Cardiac muscle cell (in vitro differentiated cells and primary cell): ENCODE measurements at regions not wholly inside any gene's neighbourhood (a gene's known extent, or its start where the extent isn't known, plus 50 kb on each side); places are given as distances from the start of the nearest gene placed in this dataset.

Source experiments
- DNase-seq, 2 donors: peaks; one replicate each; pipeline versions ENCODE4 v3.0.0 to v3.0.0-alpha.2; 2010 to 2017; ENCODE audit warnings: low read depth in 1 of 2, low spot score in 1 of 2
- H3K27ac ChIP-seq: fragments of 200-600 bp; sonication (generic); 2 replicates; pipeline ENCODE4 v1.5.1; 2016
- H3K27me3 ChIP-seq: fragments of 200-600 bp; sonication (generic); 2 replicates; pipeline ENCODE4 v1.6.0; 2016; ENCODE audit warnings: control low read depth
- H3K36me3 ChIP-seq: fragments of 200-600 bp; sonication (generic); 2 replicates; pipeline ENCODE4 v1.5.1; 2016; ENCODE audit warnings: control low read depth
- H3K4me1 ChIP-seq: fragments of 200-600 bp; sonication (generic); 2 replicates; pipeline ENCODE4 v1.8.1; 2017; ENCODE audit warnings: low read depth, mild to moderate bottlenecking, mixed run types
- H3K4me3 ChIP-seq: fragments of 200-600 bp; sonication (generic); 2 replicates; pipeline ENCODE4 v1.5.1; 2016; ENCODE audit warnings: mild to moderate bottlenecking
- H3K9me3 ChIP-seq: fragments of 200-600 bp; sonication (generic); 2 replicates; pipeline ENCODE4 v1.5.1; 2017; ENCODE audit warnings: low read depth, mild to moderate bottlenecking, control low read depth
- TF ChIP-seq, protein P1 (sequence below): IDR thresholded peaks from 2 replicates; pipeline ENCODE4 v1.5.1; 2012; ENCODE audit warnings: low read depth, mild to moderate bottlenecking, low read length

- TF ChIP-seq, protein P1, sequence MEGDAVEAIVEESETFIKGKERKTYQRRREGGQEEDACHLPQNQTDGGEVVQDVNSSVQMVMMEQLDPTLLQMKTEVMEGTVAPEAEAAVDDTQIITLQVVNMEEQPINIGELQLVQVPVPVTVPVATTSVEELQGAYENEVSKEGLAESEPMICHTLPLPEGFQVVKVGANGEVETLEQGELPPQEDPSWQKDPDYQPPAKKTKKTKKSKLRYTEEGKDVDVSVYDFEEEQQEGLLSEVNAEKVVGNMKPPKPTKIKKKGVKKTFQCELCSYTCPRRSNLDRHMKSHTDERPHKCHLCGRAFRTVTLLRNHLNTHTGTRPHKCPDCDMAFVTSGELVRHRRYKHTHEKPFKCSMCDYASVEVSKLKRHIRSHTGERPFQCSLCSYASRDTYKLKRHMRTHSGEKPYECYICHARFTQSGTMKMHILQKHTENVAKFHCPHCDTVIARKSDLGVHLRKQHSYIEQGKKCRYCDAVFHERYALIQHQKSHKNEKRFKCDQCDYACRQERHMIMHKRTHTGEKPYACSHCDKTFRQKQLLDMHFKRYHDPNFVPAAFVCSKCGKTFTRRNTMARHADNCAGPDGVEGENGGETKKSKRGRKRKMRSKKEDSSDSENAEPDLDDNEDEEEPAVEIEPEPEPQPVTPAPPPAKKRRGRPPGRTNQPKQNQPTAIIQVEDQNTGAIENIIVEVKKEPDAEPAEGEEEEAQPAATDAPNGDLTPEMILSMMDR, result no peak
- no peaks in the 10 kb centered on the region for H3K9me3 ChIP-seq
- H3K27me3 ChIP-seq, result no peaks in the 10 kb centered on the region
- H3K36me3 ChIP-seq, result no peaks in the 10 kb centered on the region
- no peak overlapping the region for H3K27ac ChIP-seq
- no peak overlapping the region for H3K4me3 ChIP-seq
- no peak for DNase-seq
- H3K4me1 ChIP-seq, result no peaks in the 10 kb centered on the region
These were observed 630.7 kb upstream of the RORB start for GRCh38 chr9:73866451-73866850.

DNA sequence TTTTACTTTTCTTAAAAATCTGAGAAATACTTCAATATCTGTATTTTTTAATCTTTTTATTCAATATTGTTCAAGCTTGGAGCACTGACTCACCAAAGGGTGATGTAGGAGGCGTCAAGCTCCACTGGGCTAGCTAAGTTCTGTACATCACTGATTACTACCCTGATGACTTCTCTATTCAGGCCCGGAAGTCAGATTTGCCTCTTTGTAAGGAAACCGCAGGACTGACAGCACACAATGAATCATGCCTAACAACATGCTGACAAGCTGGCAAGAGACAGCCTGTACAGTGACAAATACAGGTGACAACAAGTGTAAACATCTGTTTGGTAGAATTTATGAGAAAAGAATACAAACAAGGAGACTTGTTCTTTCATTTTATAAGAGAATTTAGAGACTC lies 627.9 kb upstream of the RORB start:
- no peaks in the 10 kb centered on the region for H3K9me3 ChIP-seq
- H3K36me3 ChIP-seq, result no peaks in the 10 kb centered on the region
- H3K4me1 ChIP-seq, result no peaks in the 10 kb centered on the region
- H3K4me3 ChIP-seq, result no peak overlapping the region
- TF ChIP-seq, protein P1, result no peak
- H3K27me3 ChIP-seq, result no peaks in the 10 kb centered on the region
- peak in 1 of 2 donors; percentile 69 for DNase-seq
- no peak overlapping the region for H3K27ac ChIP-seq

DNA sequence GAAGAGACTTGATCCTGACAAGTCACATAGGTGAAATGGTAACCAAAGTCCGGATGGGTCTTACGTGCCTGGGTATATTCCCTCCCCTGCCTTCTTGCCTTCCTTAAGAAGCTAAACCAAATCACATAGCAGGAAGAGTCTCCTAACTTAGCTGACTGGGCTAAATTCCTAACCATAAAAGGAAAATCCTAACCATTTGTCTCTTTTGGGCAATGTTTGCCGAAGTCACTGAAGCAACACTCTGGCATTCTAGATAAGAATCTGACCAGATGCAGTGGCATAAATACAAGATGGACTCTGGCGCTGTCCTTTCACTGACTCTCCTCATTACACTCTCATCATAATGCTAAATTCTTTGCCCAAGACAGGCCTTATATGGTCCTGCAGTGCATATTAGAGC lies 625.5 kb upstream of the RORB start:
- H3K4me1 ChIP-seq, result no peaks in the 10 kb centered on the region
- no peak for DNase-seq
- TF ChIP-seq, protein P1, result no peak
- H3K9me3 ChIP-seq, result no peaks in the 10 kb centered on the region
- H3K27ac ChIP-seq, result no peak overlapping the region
- H3K36me3 ChIP-seq, result no peaks in the 10 kb centered on the region
- H3K27me3 ChIP-seq, result no peaks in the 10 kb centered on the region
- H3K4me3 ChIP-seq, result no peak overlapping the region

GRCh38 chr9:73872701-73873100 lies 624.4 kb upstream of the RORB start:
- Histone ChIP-seq H3K4me1 (no peaks in the 10 kb centered on the region), H3K4me3 (no peak overlapping the region), H3K27ac (no peak overlapping the region), H3K36me3 (no peaks in the 10 kb centered on the region), H3K27me3 (no peaks in the 10 kb centered on the region), H3K9me3 (no peaks in the 10 kb centered on the region)
- DNase-seq, result no peak
- TF ChIP-seq, protein P1, result no peak

GRCh38 chr9:73880101-73880500 lies 617.0 kb upstream of the RORB start:
- no peak for DNase-seq
- Histone ChIP-seq H3K27me3 (no peaks in the 10 kb centered on the region), H3K4me3 (no peak overlapping the region), H3K4me1 (no peaks in the 10 kb centered on the region), H3K9me3 (no peaks in the 10 kb centered on the region), H3K27ac (no peak overlapping the region), H3K36me3 (no peaks in the 10 kb centered on the region)
- TF ChIP-seq, protein P1, result no peak

DNA sequence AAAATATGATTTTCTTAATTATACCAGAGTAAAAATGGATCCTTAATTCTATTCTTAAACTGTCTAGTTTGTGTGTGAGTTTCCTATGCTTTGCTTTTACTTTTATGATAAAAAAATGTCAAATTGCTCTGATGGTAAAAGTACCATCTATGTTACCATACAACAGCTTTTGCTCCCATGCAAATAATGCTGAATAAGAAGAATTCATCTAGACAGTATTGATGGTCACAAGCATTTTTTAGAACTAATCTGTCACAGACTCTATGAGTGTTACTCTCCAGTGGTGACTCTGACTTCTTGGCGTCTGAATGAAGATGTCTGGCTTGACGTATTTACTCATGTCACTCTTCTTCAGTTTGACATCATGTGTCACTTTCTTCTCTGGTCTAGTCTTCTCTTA lies 608.1 kb upstream of the RORB start:
- Histone ChIP-seq H3K4me1 (no peaks in the 10 kb centered on the region), H3K9me3 (no peaks in the 10 kb centered on the region), H3K27me3 (no peaks in the 10 kb centered on the region), H3K27ac (no peak overlapping the region), H3K4me3 (no peak overlapping the region), H3K36me3 (no peaks in the 10 kb centered on the region)
- TF ChIP-seq, protein P1, result no peak
- no peak for DNase-seq
